ENCODE measurements at regions not wholly inside any gene's neighbourhood (a gene's known extent, or its start where the extent isn't known, plus 50 kb on each side); places are given as distances from the start of the nearest gene placed in this dataset.

DNA sequence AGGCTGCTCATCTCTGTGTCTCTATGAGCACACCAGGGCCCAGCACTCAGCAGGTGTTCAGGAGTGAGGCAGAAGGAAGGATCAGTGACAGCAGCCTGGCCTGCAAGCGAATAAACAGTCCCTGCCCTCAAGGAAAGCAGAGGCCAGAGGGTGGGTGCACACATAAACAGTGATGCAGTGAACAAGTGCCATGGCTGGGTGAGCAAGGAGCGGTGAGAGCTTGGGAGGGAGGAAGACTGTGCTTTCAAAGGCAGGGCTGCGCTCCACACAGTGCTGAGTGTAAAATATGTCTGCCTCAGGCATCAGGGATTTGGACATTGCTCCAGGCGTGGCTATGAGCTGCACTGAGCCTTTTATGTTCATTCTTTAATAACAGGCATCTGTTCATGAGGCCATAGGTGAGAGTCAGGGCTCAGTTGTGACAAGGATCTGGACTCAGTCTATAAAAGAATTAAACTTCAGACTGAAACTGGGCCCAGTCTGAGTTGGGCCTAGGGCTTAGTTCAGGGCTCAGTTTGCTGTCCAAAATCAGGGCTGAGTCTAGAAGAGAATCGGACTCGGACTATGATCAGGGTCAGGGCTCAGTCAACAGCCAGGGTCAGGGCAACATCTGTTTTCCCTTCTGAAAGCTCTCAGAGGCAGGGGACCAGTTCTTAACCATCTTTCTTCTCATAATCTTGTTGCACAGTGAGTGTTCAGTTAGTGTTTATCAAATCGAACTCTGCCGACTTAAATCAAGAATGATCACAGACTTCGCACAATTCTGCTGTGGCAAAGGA is 213.7 kb downstream of the FOXD2 start:
- TF ChIP-seq POLR2A (IDR thresholded peaks at IDR 0.05; ENCODE audit: low read length) (no peak), GATA1 (IDR thresholded peaks at IDR 0.05; ENCODE audit: low read depth, low read length) (no peak)
